ENCODE measurements at regions not wholly inside any gene's neighbourhood (a gene's known extent, or its start where the extent isn't known, plus 50 kb on each side); places are given as distances from the start of the nearest gene placed in this dataset.

- DNase-seq (ENCODE audit: insufficient read length, low spot score, missing footprints): no peak
- Histone ChIP-seq H2AFZ (ENCODE audit: low read length) (no peak overlapping the region), H3K4me3 (ENCODE audit: insufficient read depth, low read length) (no peak overlapping the region), H3K79me2 (ENCODE audit: insufficient read depth, low read length) (no peaks in the 10 kb centered on the region), H3K4me2 (ENCODE audit: insufficient read depth, low read length) (no peak overlapping the region), H3K36me3 (ENCODE audit: insufficient read depth, low read length) (no peaks in the 10 kb centered on the region), H3K27ac (ENCODE audit: low read depth, low read length) (no peak overlapping the region), H3K27me3 (ENCODE audit: insufficient read depth, low read length) (no peaks in the 10 kb centered on the region), H3K9me3 (ENCODE audit: low read depth, low read length) (no peaks in the 10 kb centered on the region), H3K4me1 (ENCODE audit: insufficient read depth, low read length) (no peaks in the 10 kb centered on the region), H4K20me1 (ENCODE audit: insufficient read depth, low read length) (no peaks in the 10 kb centered on the region)
- no peak for TF ChIP-seq CTCF (IDR thresholded peaks at IDR 0.05; ENCODE audit: extremely low read depth, low read depth, low read length)
These were observed 91.4 kb upstream of the NEBL start for GRCh38 chr10:20988357-20988983.

GRCh38 chr10:20986049-20986448 is 88.9 kb upstream of the NEBL start:
- no peak for TF ChIP-seq CTCF (IDR thresholded peaks at IDR 0.05; ENCODE audit: extremely low read depth, low read depth, low read length)
- H3K9me3 ChIP-seq (ENCODE audit: low read depth, low read length): no peaks in the 10 kb centered on the region
- H3K27ac ChIP-seq (ENCODE audit: low read depth, low read length): no peak overlapping the region
- no peak for DNase-seq (ENCODE audit: insufficient read length, low spot score, missing footprints)
- H3K4me2 ChIP-seq (ENCODE audit: insufficient read depth, low read length): no peak overlapping the region
- no peaks in the 10 kb centered on the region for H3K27me3 ChIP-seq (ENCODE audit: insufficient read depth, low read length)
- H3K4me3 ChIP-seq (ENCODE audit: insufficient read depth, low read length): no peak overlapping the region
- H3K4me1 ChIP-seq (ENCODE audit: insufficient read depth, low read length): no peaks in the 10 kb centered on the region
- H3K79me2 ChIP-seq (ENCODE audit: insufficient read depth, low read length): no peaks in the 10 kb centered on the region
- H4K20me1 ChIP-seq (ENCODE audit: insufficient read depth, low read length): no peaks in the 10 kb centered on the region
- no peak overlapping the region for H2AFZ ChIP-seq (ENCODE audit: low read length)
- H3K36me3 ChIP-seq (ENCODE audit: insufficient read depth, low read length): no peaks in the 10 kb centered on the region

- no peak for TF ChIP-seq CTCF (IDR thresholded peaks at IDR 0.05; ENCODE audit: extremely low read depth, low read depth, low read length)
- no peak overlapping the region for H3K4me2 ChIP-seq (ENCODE audit: insufficient read depth, low read length)
- DNase-seq (ENCODE audit: insufficient read length, low spot score, missing footprints): no peak
- no peaks in the 10 kb centered on the region for H3K9me3 ChIP-seq (ENCODE audit: low read depth, low read length)
- no peaks in the 10 kb centered on the region for H4K20me1 ChIP-seq (ENCODE audit: insufficient read depth, low read length)
- H3K27ac ChIP-seq (ENCODE audit: low read depth, low read length): no peak overlapping the region
- no peaks in the 10 kb centered on the region for H3K27me3 ChIP-seq (ENCODE audit: insufficient read depth, low read length)
- no peaks in the 10 kb centered on the region for H3K36me3 ChIP-seq (ENCODE audit: insufficient read depth, low read length)
- no peak overlapping the region for H2AFZ ChIP-seq (ENCODE audit: low read length)
- no peak overlapping the region for H3K4me3 ChIP-seq (ENCODE audit: insufficient read depth, low read length)
- H3K79me2 ChIP-seq (ENCODE audit: insufficient read depth, low read length): no peaks in the 10 kb centered on the region
- H3K4me1 ChIP-seq (ENCODE audit: insufficient read depth, low read length): no peaks in the 10 kb centered on the region
These were observed 87.6 kb upstream of the NEBL start for GRCh38 chr10:20984662-20985061.

GRCh38 chr10:20981419-20981953 is 84.4 kb upstream of the NEBL start:
- Histone ChIP-seq H3K4me2 (ENCODE audit: insufficient read depth, low read length) (no peak overlapping the region), H3K4me3 (ENCODE audit: insufficient read depth, low read length) (no peak overlapping the region), H4K20me1 (ENCODE audit: insufficient read depth, low read length) (no peaks in the 10 kb centered on the region), H3K4me1 (ENCODE audit: insufficient read depth, low read length) (no peaks in the 10 kb centered on the region), H3K27me3 (ENCODE audit: insufficient read depth, low read length) (no peaks in the 10 kb centered on the region), H2AFZ (ENCODE audit: low read length) (no peak overlapping the region), H3K9me3 (ENCODE audit: low read depth, low read length) (no peaks in the 10 kb centered on the region), H3K36me3 (ENCODE audit: insufficient read depth, low read length) (no peaks in the 10 kb centered on the region), H3K79me2 (ENCODE audit: insufficient read depth, low read length) (no peaks in the 10 kb centered on the region), H3K27ac (ENCODE audit: low read depth, low read length) (no peak overlapping the region)
- no peak for TF ChIP-seq CTCF (IDR thresholded peaks at IDR 0.05; ENCODE audit: extremely low read depth, low read depth, low read length)
- DNase-seq (ENCODE audit: insufficient read length, low spot score, missing footprints): no peak
